GM12875 (cell line): ENCODE measurements at regions not wholly inside any gene's neighbourhood (a gene's known extent, or its start where the extent isn't known, plus 50 kb on each side); places are given as distances from the start of the nearest gene placed in this dataset.

Experiments used
- H3K4me3 ChIP-seq: one replicate; pipeline ENCODE4 v1.5.1; 2011; ENCODE audit warnings: low read depth, low read length, control low read depth
- CTCF ChIP-seq: IDR thresholded peaks from 2 replicates; pipeline ENCODE4 v1.5.1; 2011; ENCODE audit warnings: low read depth, mild to moderate bottlenecking, control low read depth, inconsistent platforms, low read length, moderate library complexity, borderline replicate concordance; ENCODE audit not compliant: insufficient read depth

- no peak for TF ChIP-seq CTCF
- H3K4me3 ChIP-seq: no peak overlapping the region
Observed at GRCh38 chr13:85592211-85592610, 207.0 kb downstream of the SLITRK6 start.

- no peak for TF ChIP-seq CTCF
Observed at GRCh38 chr13:85590231-85590931, 208.8 kb downstream of the SLITRK6 start.

GRCh38 chr13:85589021-85589420, 210.2 kb downstream of the SLITRK6 start:
- no peak for TF ChIP-seq CTCF
- no peak overlapping the region for H3K4me3 ChIP-seq

More at GRCh38 chr13:85590231-85590931, 208.8 kb downstream of the SLITRK6 start:
- no peak overlapping the region for H3K4me3 ChIP-seq

- no peak overlapping the region for H3K4me3 ChIP-seq
- no peak for TF ChIP-seq CTCF
Observed at GRCh38 chr13:85588359-85588758, 210.9 kb downstream of the SLITRK6 start.

GRCh38 chr13:85586856-85587255, 212.4 kb downstream of the SLITRK6 start:
- H3K4me3 ChIP-seq: no peak overlapping the region
- no peak for TF ChIP-seq CTCF

- no peak overlapping the region for H3K4me3 ChIP-seq
- TF ChIP-seq CTCF: no peak
Observed at GRCh38 chr13:85586422-85586831, 212.8 kb downstream of the SLITRK6 start.

- TF ChIP-seq CTCF: no peak
- no peak overlapping the region for H3K4me3 ChIP-seq
Observed at GRCh38 chr13:85582890-85583289, 216.3 kb downstream of the SLITRK6 start.
